ENCODE measurements at regions not wholly inside any gene's neighbourhood (a gene's known extent, or its start where the extent isn't known, plus 50 kb on each side); places are given as distances from the start of the nearest gene placed in this dataset.
A peak's percentile ranks its signal among the peaks of the same experiment; 100 is the strongest.

DNA sequence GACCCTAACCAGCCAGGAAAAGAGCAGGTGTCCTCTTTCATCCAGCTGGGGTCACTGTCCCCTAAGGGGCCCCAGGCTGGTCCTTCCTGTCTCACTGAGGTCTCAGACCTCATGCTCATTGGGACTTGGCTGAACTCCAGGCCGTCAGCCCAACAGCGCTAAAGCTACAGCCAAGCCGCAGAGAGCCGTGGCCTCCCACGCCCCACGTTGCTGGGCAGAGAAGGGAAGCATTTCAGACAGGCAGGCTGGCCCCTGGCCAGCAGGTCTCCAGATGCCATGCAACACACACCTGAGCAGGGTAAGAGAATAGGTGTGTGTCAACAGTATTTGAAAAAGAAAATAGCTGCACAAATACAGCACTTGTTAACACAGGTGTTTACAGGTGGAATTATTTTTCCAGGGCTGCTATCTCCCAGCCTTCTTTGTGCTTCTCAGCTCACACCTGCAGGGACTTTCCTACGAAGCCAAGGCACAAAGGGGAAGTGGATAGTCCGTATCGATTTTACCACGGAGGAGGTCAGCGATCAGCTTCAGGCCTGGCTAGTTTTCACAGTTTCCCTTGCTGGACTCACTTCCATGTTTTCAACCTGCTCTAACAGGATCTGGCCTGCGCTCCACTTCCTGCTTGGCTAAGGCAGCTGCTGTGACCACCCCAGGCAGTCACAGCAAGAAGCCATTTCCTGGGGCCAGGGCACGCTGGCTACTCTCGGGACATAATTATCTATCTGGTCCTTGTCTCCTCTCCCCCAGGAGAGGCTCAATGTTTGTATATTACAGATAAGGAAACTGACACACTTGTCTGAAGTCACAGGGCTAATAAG is 156.1 kb upstream of the ID2 start:
- H3K9me3 ChIP-seq, result peaks cover 0 to 2% (median 0%) of the 10 kb centered on the region in 4 donors
- peak; percentile 93 to 94 for DNase-seq
- intact Hi-C loops (cut with DNase I; ENCODE audit: low total_unique reads), result no loop called here
- WGBS, 5 donors, result 14 to 27% (median 21%) methylated on average over 13 to 14 of the region's 14 CpGs
- H3K4me3 ChIP-seq, result peak overlapping the region in 1 of 4 donors; percentile 8
- TF ChIP-seq, protein P1, sequence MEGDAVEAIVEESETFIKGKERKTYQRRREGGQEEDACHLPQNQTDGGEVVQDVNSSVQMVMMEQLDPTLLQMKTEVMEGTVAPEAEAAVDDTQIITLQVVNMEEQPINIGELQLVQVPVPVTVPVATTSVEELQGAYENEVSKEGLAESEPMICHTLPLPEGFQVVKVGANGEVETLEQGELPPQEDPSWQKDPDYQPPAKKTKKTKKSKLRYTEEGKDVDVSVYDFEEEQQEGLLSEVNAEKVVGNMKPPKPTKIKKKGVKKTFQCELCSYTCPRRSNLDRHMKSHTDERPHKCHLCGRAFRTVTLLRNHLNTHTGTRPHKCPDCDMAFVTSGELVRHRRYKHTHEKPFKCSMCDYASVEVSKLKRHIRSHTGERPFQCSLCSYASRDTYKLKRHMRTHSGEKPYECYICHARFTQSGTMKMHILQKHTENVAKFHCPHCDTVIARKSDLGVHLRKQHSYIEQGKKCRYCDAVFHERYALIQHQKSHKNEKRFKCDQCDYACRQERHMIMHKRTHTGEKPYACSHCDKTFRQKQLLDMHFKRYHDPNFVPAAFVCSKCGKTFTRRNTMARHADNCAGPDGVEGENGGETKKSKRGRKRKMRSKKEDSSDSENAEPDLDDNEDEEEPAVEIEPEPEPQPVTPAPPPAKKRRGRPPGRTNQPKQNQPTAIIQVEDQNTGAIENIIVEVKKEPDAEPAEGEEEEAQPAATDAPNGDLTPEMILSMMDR (IDR thresholded peaks at IDR 0.05), result peak in 1 of 7 experiments; percentile 17
- TF ChIP-seq POLR2AphosphoS5 (IDR thresholded peaks at IDR 0.05) (peak in 2 of 3 donors; percentile 6 to 26), EP300 (IDR thresholded peaks at IDR 0.05) (no peak), POLR2A (IDR thresholded peaks at IDR 0.05) (no peak)
- peaks cover 14 to 30% (median 25%) of the 10 kb centered on the region in 4 donors for H3K4me1 ChIP-seq
- H3K36me3 ChIP-seq, result no peaks in the 10 kb centered on the region
- H3K27me3 ChIP-seq, result no peaks in the 10 kb centered on the region
- peak overlapping the region; percentile 36 to 80 (median 63) for H3K27ac ChIP-seq

DNA sequence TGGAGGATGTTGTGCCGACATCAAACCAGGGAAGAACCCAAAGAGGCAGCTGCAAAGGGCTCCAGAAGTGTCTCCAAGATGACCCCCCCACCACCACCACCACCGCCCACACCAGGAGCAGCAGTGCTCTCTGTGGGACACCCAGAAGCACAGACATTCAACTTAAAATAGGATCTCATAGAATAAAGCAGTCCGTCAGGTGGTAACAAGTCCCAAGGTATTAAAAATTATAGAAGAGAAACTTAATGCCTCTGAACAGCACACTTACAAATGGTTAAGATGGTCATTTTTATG is 155.5 kb upstream of the ID2 start:
- H3K36me3 ChIP-seq, result no peaks in the 10 kb centered on the region
- WGBS, 5 donors, result 68 to 83% (median 75%) methylated on average over 3 of the region's 3 CpGs
- peaks cover 14 to 30% (median 25%) of the 10 kb centered on the region in 4 donors for H3K4me1 ChIP-seq
- no peak for DNase-seq
- peak overlapping the region; percentile 36 to 80 (median 63) for H3K27ac ChIP-seq
- peak overlapping the region in 1 of 4 donors; percentile 8 for H3K4me3 ChIP-seq
- intact Hi-C loops (cut with DNase I; ENCODE audit: low total_unique reads), result no loop called here
- H3K27me3 ChIP-seq, result no peaks in the 10 kb centered on the region
- TF ChIP-seq, protein P1 (IDR thresholded peaks at IDR 0.05), result no peak
- TF ChIP-seq POLR2A (IDR thresholded peaks at IDR 0.05) (no peak), EP300 (IDR thresholded peaks at IDR 0.05) (no peak), POLR2AphosphoS5 (IDR thresholded peaks at IDR 0.05) (no peak)
- H3K9me3 ChIP-seq, result peaks cover 0 to 7% (median 3%) of the 10 kb centered on the region in 4 donors

- 68 to 83% (median 79%) methylated on average over 4 of the region's 4 CpGs for WGBS, 5 donors
- H3K27ac ChIP-seq, result peak overlapping the region in 1 of 5 donors; percentile 76
- H3K27me3 ChIP-seq, result no peaks in the 10 kb centered on the region
- no peak overlapping the region for H3K4me3 ChIP-seq
- TF ChIP-seq, protein P1 (IDR thresholded peaks at IDR 0.05), result no peak
- peaks cover 14 to 30% (median 25%) of the 10 kb centered on the region in 4 donors for H3K4me1 ChIP-seq
- no peaks in the 10 kb centered on the region for H3K36me3 ChIP-seq
- DNase-seq, result no peak
- intact Hi-C loops (cut with DNase I; ENCODE audit: low total_unique reads), result no loop called here
- peaks cover 0 to 14% (median 8%) of the 10 kb centered on the region in 4 donors for H3K9me3 ChIP-seq
Observed at GRCh38 chr2:8527031-8527430, 154.8 kb upstream of the ID2 start.

- Histone ChIP-seq H3K27me3 (no peaks in the 10 kb centered on the region), H3K27ac (no peak overlapping the region), H3K4me3 (no peak overlapping the region), H3K9me3 (peaks cover 0 to 18% (median 8%) of the 10 kb centered on the region in 4 donors), H3K36me3 (no peaks in the 10 kb centered on the region), H3K4me1 (peaks cover 14 to 30% (median 25%) of the 10 kb centered on the region in 4 donors)
- TF ChIP-seq EP300 (IDR thresholded peaks at IDR 0.05), result no peak
- TF ChIP-seq, protein P1 (IDR thresholded peaks at IDR 0.05), result no peak
- no peak for TF ChIP-seq POLR2AphosphoS5 (IDR thresholded peaks at IDR 0.05)
- TF ChIP-seq POLR2A (IDR thresholded peaks at IDR 0.05), result no peak
- intact Hi-C loops (cut with DNase I; ENCODE audit: low total_unique reads), result no loop called here
- no peak for DNase-seq
- 42 to 64% (median 62%) methylated on average over 4 of the region's 4 CpGs for WGBS, 5 donors
Observed at GRCh38 chr2:8527676-8528075, 154.2 kb upstream of the ID2 start.
